ENCODE measurements at regions not wholly inside any gene's neighbourhood (a gene's known extent, or its start where the extent isn't known, plus 50 kb on each side); places are given as distances from the start of the nearest gene placed in this dataset.
"Not testable (repeated sequence)": the region's sequence is repeated elsewhere in the genome, so short reads cannot be mapped to it uniquely, and the experiment has no call there.

- DNase-seq (ENCODE audit: low read depth, low spot score) = no peak
Measured at GRCh38 chr2:239746559-239747246, 278.4 kb downstream of the NDUFA10 start.

DNA sequence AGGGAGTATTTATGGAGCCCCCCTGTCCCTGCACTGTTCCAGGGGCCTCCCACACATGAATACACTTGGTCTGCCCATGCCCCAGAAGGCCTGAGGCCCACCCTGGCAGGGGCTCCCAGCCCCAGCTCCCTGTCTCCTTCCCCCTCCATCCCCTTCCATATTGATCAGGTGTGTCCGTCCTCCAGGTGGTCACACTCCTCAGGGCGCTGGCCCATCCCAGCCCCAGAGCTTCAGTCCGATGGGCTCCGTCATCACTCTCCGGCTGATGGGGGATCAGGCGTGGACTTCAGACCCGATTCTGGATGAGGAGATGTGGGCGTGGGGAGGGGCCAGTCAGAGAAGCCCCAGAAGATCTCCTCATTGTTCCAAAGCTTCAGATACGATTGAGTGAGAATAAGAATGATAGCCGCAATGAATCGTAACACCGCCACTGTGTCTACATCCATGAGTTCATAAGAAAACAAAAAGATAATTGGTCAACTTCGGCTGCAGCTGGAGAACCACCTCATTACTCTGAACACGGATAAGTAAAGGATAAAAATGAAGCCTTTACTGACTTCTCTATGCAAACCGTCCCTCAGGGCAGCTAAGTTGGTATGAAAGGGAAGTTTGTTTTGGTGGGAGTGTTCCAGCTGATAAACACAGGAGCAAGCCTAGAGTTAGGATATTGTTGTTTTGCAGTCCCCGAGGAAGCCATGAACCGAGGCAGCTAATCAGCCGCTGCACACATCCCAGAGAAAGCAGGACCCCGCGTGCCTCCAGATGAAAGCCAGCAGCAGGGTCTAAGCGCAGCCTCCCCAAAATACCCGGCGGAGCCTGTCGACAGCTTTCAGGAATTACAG, 279.5 kb downstream of the NDUFA10 start:
- no peak for DNase-seq (ENCODE audit: low read depth, low spot score)

DNA sequence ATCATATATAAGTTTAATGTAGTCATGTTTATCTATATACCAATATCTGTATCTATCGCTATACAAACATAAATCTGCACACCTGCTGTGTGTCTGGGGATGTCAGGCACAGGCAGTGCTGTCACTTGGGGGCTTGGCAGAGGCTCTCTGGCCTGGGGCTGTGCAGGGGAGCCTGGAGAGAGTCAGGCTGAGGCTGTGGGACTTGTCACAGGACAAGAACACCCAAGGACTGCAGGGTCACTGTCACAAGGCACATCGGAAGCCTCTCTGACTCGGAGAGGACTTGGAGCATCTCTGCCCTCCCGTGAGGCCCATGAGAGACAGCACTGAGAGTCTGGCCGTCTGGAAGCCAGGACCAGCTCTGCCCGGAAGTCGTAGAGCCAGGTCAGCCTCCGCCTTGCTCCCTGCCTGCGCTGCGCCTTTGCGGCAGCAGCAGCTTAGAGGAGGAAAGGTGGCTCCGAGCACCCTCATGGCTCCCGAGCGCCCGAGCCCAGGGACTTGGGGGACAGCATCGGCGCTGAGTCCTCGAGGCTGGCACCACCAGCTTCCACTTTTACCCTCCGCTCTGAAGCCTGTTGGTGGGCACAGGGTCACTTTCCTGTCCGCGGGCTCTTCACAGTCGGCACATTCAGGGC, 280.3 kb downstream of the NDUFA10 start:
- no peak for DNase-seq (ENCODE audit: low read depth, low spot score)

DNA sequence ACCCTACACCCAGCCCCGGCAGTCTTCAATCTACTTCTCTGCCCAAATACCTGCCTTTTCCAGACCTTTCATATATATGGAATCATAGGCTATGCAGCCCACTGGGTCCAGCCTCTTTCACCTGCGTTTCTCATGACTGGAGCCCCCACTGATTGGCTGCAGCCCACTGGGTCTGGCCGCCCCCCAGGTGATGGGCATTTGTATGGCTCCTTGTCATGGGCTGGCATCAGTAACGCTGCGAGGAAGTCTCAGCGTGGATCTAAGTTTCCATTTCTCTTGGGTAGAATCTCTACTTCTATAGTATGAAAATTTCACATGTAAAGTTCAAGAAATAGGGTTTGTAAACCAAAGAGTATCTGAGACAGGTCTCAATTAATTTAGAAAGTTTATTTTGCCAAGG, 281.9 kb downstream of the NDUFA10 start:
- no peak for DNase-seq (ENCODE audit: low read depth, low spot score)

DNA sequence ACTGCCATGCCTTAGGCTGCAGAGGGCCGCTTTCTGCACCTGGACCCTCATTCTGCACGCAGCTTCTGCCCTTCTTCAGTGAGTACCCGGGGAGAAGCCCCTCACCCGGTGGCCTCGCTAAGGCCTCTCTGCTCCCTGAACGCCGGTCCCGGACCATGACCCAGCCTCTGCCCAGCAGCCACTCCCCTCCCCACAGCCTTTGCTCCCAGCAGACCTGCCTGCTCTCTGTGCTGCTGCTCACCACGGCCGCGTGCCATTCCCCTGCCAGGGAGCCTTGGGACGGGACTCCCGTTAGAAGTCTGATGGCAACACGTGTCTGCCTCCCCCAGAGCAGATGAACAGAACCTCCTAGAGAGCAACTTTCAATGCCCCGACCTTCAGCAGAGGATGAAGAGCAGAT, 282.8 kb downstream of the NDUFA10 start:
- no peak for DNase-seq (ENCODE audit: low read depth, low spot score)

DNA sequence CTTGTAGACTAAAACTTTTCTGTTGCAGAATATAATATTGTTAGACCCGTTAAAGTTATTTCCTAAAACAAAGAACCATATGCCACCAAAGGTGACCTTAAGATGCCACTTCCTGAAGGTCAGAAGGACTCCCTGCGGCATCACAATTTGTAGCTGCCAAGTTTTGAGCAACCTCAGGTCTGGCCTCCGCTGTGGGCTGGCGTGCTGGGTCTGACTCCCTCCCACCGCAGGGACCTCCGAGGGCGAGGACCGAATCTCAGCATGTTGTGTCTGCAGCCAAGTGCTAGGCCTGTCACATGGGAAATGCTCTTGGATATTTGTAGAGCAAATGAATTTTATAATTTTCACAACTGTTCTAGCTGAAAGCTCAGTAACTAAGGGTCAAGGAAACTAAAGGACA, 285.9 kb downstream of the NDUFA10 start:
- no peak for DNase-seq (ENCODE audit: low read depth, low spot score)

- DNase-seq (ENCODE audit: low read depth, low spot score) = no peak
Measured at GRCh38 chr2:239738159-239738558, 287.0 kb downstream of the NDUFA10 start.

DNA sequence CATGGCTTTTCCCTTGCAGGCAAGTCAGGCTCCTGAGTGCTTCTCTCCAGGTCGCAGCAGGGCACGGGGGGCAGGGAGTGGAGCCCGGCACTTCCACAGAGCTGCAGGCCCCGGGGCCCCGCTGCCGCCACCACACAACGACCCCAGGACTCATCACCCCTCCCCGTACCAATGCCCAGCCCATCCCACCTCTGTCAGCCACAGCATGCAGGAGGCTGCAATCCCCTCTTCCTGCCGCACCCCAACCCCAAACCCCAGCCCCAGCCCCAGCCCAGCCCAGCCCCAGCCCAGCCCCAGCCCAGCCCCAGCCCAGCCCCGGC, 288.0 kb downstream of the NDUFA10 start:
- DNase-seq (ENCODE audit: low read depth, low spot score) = no peak

- DNase-seq (ENCODE audit: low read depth, low spot score) = no peak
Measured at GRCh38 chr2:239736358-239737143, 288.6 kb downstream of the NDUFA10 start.

- DNase-seq (ENCODE audit: low read depth, low spot score) = no peak
Measured at GRCh38 chr2:239735829-239736357, 289.2 kb downstream of the NDUFA10 start.

DNA sequence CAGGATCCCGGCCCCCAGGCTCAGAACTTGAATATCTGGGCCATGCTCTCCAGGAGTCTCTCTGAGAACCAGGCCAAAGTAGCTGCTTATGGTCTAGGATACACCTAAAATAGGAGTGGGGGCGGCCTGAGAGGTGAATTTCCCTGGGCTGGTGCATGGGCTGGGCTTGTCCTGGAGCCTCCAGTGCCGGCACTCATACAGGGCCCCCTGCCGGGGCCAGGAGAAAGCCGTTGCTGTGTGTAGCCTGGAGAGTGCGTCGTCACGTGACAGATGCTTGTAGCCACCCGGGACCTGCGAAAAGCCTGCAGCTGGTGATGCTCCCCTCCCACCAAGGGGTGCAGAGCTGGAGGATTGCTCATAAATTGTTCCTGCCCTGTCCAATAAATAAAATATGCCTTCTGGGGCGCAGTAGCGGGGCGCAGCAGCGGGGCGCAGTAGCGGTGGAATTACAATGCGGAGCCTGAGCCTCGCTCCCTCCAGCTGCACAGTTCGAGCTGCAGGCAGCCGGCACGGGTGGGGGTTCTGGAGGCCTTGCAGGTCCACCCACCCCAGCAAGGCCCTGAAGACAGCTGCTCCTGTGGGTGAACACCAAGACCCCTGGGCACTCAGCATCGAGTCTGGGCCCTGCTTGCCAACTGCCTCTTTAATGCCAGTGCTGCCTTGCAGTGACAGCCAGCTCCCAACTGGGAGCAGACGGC, 289.9 kb downstream of the NDUFA10 start:
- no peak for DNase-seq (ENCODE audit: low read depth, low spot score)

- DNase-seq (ENCODE audit: low read depth, low spot score) = no peak
Measured at GRCh38 chr2:239734436-239735005, 290.6 kb downstream of the NDUFA10 start.

GRCh38 chr2:239732666-239733010, 292.5 kb downstream of the NDUFA10 start:
- DNase-seq (ENCODE audit: low read depth, low spot score) = no peak

- no peak for DNase-seq (ENCODE audit: low read depth, low spot score)
Measured at GRCh38 chr2:239731998-239732665, 293.0 kb downstream of the NDUFA10 start.

DNA sequence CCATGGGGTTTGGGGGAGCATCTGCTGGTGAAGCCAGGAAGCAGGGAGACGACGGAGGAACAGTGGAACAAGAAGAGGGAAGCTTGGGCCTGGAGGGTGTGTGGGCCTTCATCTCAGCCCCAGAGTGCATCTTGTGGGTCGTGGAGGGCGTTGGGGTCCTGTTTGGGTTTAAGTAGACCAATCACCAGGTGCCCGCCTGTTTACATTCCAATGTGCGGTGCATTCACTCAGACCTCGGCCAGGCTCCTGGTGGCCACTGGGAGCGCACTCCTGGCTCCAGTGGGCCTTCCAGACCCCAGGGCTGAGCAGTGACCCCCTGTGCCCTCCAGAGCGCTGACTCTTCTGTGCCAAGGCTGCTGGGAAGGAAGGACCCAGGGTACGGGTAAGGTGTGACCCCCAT, 293.7 kb downstream of the NDUFA10 start:
- no peak for DNase-seq (ENCODE audit: low read depth, low spot score)

DNA sequence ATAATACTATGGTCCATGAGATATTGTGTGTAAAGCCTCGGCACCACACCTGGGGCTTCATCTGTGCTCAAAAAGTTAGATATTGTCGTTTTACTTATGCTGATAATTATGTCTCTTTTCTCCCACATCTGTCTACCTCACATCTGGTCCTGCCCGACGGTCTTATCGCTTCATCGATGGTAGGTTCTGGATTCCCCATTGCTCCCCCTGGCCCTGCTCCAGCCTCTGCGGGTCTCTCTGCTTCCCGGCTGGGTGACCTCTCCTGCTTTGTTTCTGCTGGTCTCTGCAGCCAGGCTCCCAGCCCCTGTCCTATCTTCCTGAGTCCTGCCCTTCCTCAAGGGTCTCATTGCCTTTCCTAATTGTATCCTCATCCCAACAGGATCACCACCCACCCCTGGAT, 294.2 kb downstream of the NDUFA10 start:
- DNase-seq (ENCODE audit: low read depth, low spot score) = no peak

DNA sequence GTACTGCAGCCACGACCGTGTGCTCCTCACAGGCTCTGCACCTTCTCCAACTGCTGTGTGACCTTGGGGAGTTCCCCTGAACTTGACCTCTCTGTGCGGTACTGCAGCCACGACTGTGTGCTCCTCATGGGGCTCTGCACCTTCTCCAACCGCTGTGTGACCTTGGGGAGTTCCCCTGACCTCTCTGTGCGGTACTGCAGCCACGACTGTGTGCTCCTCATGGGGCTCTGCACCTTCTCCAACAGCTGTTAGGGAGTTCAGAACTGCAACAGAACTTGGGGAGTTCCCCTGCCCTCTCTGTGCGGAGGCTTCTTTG, 294.6 kb downstream of the NDUFA10 start:
- not testable (repeated sequence) for DNase-seq (ENCODE audit: low read depth, low spot score)

- no peak for DNase-seq (ENCODE audit: low read depth, low spot score)
Measured at GRCh38 chr2:239729681-239730566, 295.2 kb downstream of the NDUFA10 start.

DNA sequence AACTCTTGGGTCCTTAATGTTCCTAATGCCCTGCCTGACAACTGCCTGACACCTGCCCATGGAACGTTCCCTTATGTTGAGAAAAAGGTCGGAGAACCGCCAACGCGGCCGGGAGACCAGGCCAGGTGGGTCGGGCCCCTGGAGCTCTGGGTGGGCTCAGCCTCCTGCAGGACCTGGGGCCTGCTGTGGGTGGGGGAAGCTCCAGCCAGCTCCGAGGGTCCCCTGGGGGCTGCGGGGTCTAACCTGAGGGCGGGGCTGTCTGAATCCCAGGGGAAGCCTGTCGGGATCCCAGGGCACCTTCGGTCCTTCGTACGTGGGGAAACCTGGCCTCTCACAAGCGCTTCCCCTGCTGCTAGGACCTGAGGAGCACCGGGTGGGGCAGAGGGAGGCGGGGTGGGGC, 296.0 kb downstream of the NDUFA10 start:
- DNase-seq (ENCODE audit: low read depth, low spot score) = no peak

DNA sequence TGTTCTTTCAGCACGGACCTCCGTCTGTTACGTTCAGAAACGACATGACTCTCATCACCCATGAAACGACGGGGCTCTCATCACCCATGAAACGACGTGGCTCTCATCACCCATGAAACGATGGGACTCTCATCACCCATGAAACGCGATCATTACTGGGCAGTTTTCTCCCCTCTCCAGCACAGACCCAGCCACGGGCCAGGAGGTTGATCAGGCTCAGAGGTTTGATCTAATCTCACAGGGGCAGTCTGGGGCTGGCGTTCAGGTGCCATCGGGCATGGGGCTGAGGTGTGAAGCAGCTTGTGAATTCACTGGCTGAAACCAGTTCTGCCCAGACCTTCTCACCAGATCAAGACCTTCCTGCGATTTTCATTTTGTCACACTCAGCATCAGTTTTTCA, 296.4 kb downstream of the NDUFA10 start:
- no peak for DNase-seq (ENCODE audit: low read depth, low spot score)
